ENCODE measurements at regions not wholly inside any gene's neighbourhood (a gene's known extent, or its start where the extent isn't known, plus 50 kb on each side); places are given as distances from the start of the nearest gene placed in this dataset.

GRCh38 chr4:54395013-54395527 is 166.0 kb downstream of the PDGFRA start:
- no peak overlapping the region for H3K9ac ChIP-seq (ENCODE audit: low read depth in 1 of 2, low read length in 2 of 2)
- H3K4me1 ChIP-seq (ENCODE audit: control insufficient read depth in 4 of 4, insufficient read depth in 4 of 4, low read length in 3 of 4): no peaks in the 10 kb centered on the region
- no peak for DNase-seq (ENCODE audit: low spot score)
- 88% methylated on average over 3 of the region's 3 CpGs for WGBS
- H3K4me3 ChIP-seq (ENCODE audit: low read depth in 1 of 3, low read length in 3 of 3): no peak overlapping the region
- TF ChIP-seq EGR1 (IDR thresholded peaks at IDR 0.05; ENCODE audit: low read depth in 2 of 2) (no peak), SP1 (IDR thresholded peaks at IDR 0.05) (no peak), YY1 (IDR thresholded peaks at IDR 0.05) (no peak), HNF4A (conservative IDR thresholded peaks at IDR 0.05) (no peak), CTCF (IDR thresholded peaks at IDR 0.05; ENCODE audit: low read depth, low read length, missing input control) (no peak), HNF4G (IDR thresholded peaks at IDR 0.05) (no peak), FOXA2 (IDR thresholded peaks at IDR 0.05) (no peak)
- H3K27ac ChIP-seq (ENCODE audit: low read depth in 1 of 2, low read length in 2 of 2): no peak overlapping the region
- H3K9me3 ChIP-seq (ENCODE audit: control insufficient read depth in 4 of 4, low read length in 3 of 4): no peaks in the 10 kb centered on the region
- H3K27me3 ChIP-seq (ENCODE audit: control insufficient read depth in 4 of 4, insufficient read depth in 4 of 4, low read length in 3 of 4): no peaks in the 10 kb centered on the region
- H3K36me3 ChIP-seq (ENCODE audit: control insufficient read depth in 4 of 4, insufficient read depth in 3 of 4, low read depth in 1 of 4, low read length in 3 of 4): no peaks in the 10 kb centered on the region

- Histone ChIP-seq H3K27ac (ENCODE audit: low read depth in 1 of 2, low read length in 2 of 2) (no peak overlapping the region), H3K9me3 (ENCODE audit: control insufficient read depth in 4 of 4, low read length in 3 of 4) (no peaks in the 10 kb centered on the region), H3K4me1 (ENCODE audit: control insufficient read depth in 4 of 4, insufficient read depth in 4 of 4, low read length in 3 of 4) (no peaks in the 10 kb centered on the region), H3K36me3 (ENCODE audit: control insufficient read depth in 4 of 4, insufficient read depth in 3 of 4, low read depth in 1 of 4, low read length in 3 of 4) (no peaks in the 10 kb centered on the region), H3K27me3 (ENCODE audit: control insufficient read depth in 4 of 4, insufficient read depth in 4 of 4, low read length in 3 of 4) (no peaks in the 10 kb centered on the region), H3K4me3 (ENCODE audit: low read depth in 1 of 3, low read length in 3 of 3) (no peak overlapping the region), H3K9ac (ENCODE audit: low read depth in 1 of 2, low read length in 2 of 2) (no peak overlapping the region)
- TF ChIP-seq YY1 (IDR thresholded peaks at IDR 0.05) (no peak), GABPA (IDR thresholded peaks at IDR 0.05 in 1 of 2, conservative IDR thresholded peaks at IDR 0.05 in 1 of 2) (no peak), HNF4G (IDR thresholded peaks at IDR 0.05) (no peak), HNF4A (conservative IDR thresholded peaks at IDR 0.05) (no peak), RXRA (IDR thresholded peaks at IDR 0.05) (no peak), REST (IDR thresholded peaks at IDR 0.05) (no peak), TAF1 (conservative IDR thresholded peaks at IDR 0.05) (no peak), FOXA2 (IDR thresholded peaks at IDR 0.05) (no peak), ZBTB33 (IDR thresholded peaks at IDR 0.05) (no peak), SP1 (IDR thresholded peaks at IDR 0.05) (no peak), NR2F2 (IDR thresholded peaks at IDR 0.05) (no peak), JUND (IDR thresholded peaks at IDR 0.05) (no peak)
- 85% methylated on average over 1 of the region's 1 CpG for WGBS
- DNase-seq (ENCODE audit: low spot score): no peak
Observed at GRCh38 chr4:54400188-54400587, 171.1 kb downstream of the PDGFRA start.
